ENCODE measurements at regions not wholly inside any gene's neighbourhood (a gene's known extent, or its start where the extent isn't known, plus 50 kb on each side); places are given as distances from the start of the nearest gene placed in this dataset.

DNA sequence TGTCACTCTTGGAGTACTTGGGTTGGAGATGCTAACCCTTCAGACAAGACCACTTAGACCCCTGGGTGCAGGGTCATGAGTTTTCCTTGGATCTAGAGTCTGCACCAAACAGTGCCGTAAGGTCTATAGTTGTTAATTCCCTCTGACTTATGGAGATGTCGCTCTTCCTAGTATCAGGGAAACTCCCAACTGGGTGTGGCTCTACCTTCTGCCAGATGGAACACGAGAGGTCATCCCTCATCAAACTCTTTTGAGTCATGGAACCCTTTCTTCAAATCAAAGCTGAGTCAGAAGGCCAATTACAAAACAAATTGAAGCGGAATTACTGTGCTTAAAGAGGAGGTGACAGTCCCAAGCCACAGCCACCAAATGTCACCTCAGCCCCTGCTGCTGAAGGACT is 514.9 kb upstream of the PROK2 start:
- TF ChIP-seq, protein P1, sequence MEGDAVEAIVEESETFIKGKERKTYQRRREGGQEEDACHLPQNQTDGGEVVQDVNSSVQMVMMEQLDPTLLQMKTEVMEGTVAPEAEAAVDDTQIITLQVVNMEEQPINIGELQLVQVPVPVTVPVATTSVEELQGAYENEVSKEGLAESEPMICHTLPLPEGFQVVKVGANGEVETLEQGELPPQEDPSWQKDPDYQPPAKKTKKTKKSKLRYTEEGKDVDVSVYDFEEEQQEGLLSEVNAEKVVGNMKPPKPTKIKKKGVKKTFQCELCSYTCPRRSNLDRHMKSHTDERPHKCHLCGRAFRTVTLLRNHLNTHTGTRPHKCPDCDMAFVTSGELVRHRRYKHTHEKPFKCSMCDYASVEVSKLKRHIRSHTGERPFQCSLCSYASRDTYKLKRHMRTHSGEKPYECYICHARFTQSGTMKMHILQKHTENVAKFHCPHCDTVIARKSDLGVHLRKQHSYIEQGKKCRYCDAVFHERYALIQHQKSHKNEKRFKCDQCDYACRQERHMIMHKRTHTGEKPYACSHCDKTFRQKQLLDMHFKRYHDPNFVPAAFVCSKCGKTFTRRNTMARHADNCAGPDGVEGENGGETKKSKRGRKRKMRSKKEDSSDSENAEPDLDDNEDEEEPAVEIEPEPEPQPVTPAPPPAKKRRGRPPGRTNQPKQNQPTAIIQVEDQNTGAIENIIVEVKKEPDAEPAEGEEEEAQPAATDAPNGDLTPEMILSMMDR (IDR thresholded peaks at IDR 0.05) = no peak
- no peak for TF ChIP-seq POLR2A (IDR thresholded peaks at IDR 0.05; ENCODE audit: low read depth)

All from esophagus muscularis mucosa (tissue), 3 donors.